RWPE2 (cell line): ENCODE measurements at regions not wholly inside any gene's neighbourhood (a gene's known extent, or its start where the extent isn't known, plus 50 kb on each side); places are given as distances from the start of the nearest gene placed in this dataset.

Source experiments
- ATAC-seq: fragments of 200-7000 bp; cut with Tn5 transposase; 3 replicates; pipeline ENCODE4 v1.9.1; 2021; ENCODE audit warnings: low read depth
- DNase-seq: peaks from one replicate; pipeline ENCODE4 v3.0.0-alpha.2; 2020; ENCODE audit warnings: low spot score
- H3K27ac ChIP-seq: fragments of 450-650 bp; 2 replicates; pipeline ENCODE4 v1.5.1; 2017; ENCODE audit warnings: mild to moderate bottlenecking; ENCODE audit not compliant: poor library complexity, severe bottlenecking
- H3K27me3 ChIP-seq: fragments of 250-450 bp; sonication (Bioruptor Pico); 2 replicates; pipeline ENCODE4 v1.5.1; 2021; ENCODE audit warnings: mild to moderate bottlenecking, moderate library complexity; ENCODE audit not compliant: insufficient read depth, poor library complexity, severe bottlenecking
- H3K36me3 ChIP-seq: fragments of 250-450 bp; sonication (Bioruptor Pico); 2 replicates; pipeline ENCODE4 v1.5.1; 2020; ENCODE audit warnings: low read depth, mild to moderate bottlenecking, moderate library complexity
- H3K4me1 ChIP-seq: fragments of 250-450 bp; sonication (Bioruptor Pico); 2 replicates; pipeline ENCODE4 v1.5.1; 2021; ENCODE audit warnings: mild to moderate bottlenecking, moderate library complexity; ENCODE audit not compliant: insufficient read depth, poor library complexity, severe bottlenecking
- H3K4me3 ChIP-seq: fragments of 250-450 bp; sonication (Bioruptor Pico); 2 replicates; pipeline ENCODE4 v1.5.1; 2021; ENCODE audit warnings: mild to moderate bottlenecking, moderate library complexity; ENCODE audit not compliant: severe bottlenecking
- H3K9me3 ChIP-seq: fragments of 250-450 bp; sonication (Bioruptor Pico); 2 replicates; pipeline ENCODE4 v1.5.1; 2021; ENCODE audit warnings: mild to moderate bottlenecking, moderate library complexity; ENCODE audit not compliant: severe bottlenecking
- TF ChIP-seq, protein P1 (sequence below): fragments of 450-650 bp; IDR thresholded peaks from one replicate; pipeline ENCODE4 v1.5.1; 2017; ENCODE audit warnings: mild to moderate bottlenecking, moderate library complexity; ENCODE audit not compliant: poor library complexity, severe bottlenecking

DNA sequence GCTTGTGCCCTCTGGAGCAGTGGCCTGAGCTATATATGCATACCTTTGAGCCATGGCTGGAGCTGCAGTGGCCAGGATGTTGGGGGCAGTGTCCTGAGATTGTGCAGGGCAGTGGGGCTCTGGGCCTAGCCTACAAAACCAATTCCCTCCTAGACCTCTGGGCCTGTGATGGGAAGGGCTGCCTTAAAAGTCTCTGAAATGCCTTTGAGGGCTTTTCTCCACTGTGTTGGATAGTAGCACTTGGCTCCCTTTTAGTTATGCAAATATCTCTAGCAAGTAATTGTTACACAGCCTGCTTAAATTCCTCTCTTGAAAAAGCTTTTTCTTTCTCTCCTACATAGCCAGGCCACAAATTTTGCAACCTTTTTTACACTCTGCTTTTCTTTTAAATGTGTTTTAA lies 426.4 kb downstream of the ACTR3B start:
- DNase-seq (no peak), ATAC-seq (no peak)
- TF ChIP-seq, protein P1, sequence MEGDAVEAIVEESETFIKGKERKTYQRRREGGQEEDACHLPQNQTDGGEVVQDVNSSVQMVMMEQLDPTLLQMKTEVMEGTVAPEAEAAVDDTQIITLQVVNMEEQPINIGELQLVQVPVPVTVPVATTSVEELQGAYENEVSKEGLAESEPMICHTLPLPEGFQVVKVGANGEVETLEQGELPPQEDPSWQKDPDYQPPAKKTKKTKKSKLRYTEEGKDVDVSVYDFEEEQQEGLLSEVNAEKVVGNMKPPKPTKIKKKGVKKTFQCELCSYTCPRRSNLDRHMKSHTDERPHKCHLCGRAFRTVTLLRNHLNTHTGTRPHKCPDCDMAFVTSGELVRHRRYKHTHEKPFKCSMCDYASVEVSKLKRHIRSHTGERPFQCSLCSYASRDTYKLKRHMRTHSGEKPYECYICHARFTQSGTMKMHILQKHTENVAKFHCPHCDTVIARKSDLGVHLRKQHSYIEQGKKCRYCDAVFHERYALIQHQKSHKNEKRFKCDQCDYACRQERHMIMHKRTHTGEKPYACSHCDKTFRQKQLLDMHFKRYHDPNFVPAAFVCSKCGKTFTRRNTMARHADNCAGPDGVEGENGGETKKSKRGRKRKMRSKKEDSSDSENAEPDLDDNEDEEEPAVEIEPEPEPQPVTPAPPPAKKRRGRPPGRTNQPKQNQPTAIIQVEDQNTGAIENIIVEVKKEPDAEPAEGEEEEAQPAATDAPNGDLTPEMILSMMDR: no peak
- Histone ChIP-seq H3K27ac (no peak overlapping the region), H3K4me1 (no peaks in the 10 kb centered on the region), H3K9me3 (no peaks in the 10 kb centered on the region), H3K4me3 (no peak overlapping the region), H3K27me3 (no peaks in the 10 kb centered on the region), H3K36me3 (no peaks in the 10 kb centered on the region)

- no peak overlapping the region for H3K4me3 ChIP-seq
- ATAC-seq: no peak
- no peak overlapping the region for H3K27ac ChIP-seq
- no peaks in the 10 kb centered on the region for H3K27me3 ChIP-seq
- DNase-seq: no peak
- TF ChIP-seq, protein P1: no peak
- H3K36me3 ChIP-seq: no peaks in the 10 kb centered on the region
- no peaks in the 10 kb centered on the region for H3K4me1 ChIP-seq
- H3K9me3 ChIP-seq: no peaks in the 10 kb centered on the region
These were observed 428.6 kb downstream of the ACTR3B start for GRCh38 chr7:153188161-153188560.

GRCh38 chr7:153188630-153189029 lies 429.1 kb downstream of the ACTR3B start:
- TF ChIP-seq, protein P1: no peak
- no peaks in the 10 kb centered on the region for H3K9me3 ChIP-seq
- no peaks in the 10 kb centered on the region for H3K4me1 ChIP-seq
- no peak overlapping the region for H3K4me3 ChIP-seq
- no peaks in the 10 kb centered on the region for H3K36me3 ChIP-seq
- ATAC-seq (no peak), DNase-seq (no peak)
- no peaks in the 10 kb centered on the region for H3K27me3 ChIP-seq
- H3K27ac ChIP-seq: no peak overlapping the region

GRCh38 chr7:153190452-153190851 lies 430.9 kb downstream of the ACTR3B start:
- no peak overlapping the region for H3K27ac ChIP-seq
- no peaks in the 10 kb centered on the region for H3K4me1 ChIP-seq
- no peaks in the 10 kb centered on the region for H3K9me3 ChIP-seq
- H3K36me3 ChIP-seq: no peaks in the 10 kb centered on the region
- H3K27me3 ChIP-seq: no peaks in the 10 kb centered on the region
- no peak overlapping the region for H3K4me3 ChIP-seq
- DNase-seq (no peak), ATAC-seq (no peak)
- TF ChIP-seq, protein P1: no peak

- Histone ChIP-seq H3K4me1 (no peaks in the 10 kb centered on the region), H3K4me3 (no peak overlapping the region), H3K27me3 (no peaks in the 10 kb centered on the region)
These were observed 431.4 kb downstream of the ACTR3B start for GRCh38 chr7:153190986-153191385.

More at GRCh38 chr7:153190986-153191385, 431.4 kb downstream of the ACTR3B start:
- H3K9me3 ChIP-seq: no peaks in the 10 kb centered on the region
- no peaks in the 10 kb centered on the region for H3K36me3 ChIP-seq
- TF ChIP-seq, protein P1: no peak
- DNase-seq (no peak), ATAC-seq (no peak)
- H3K27ac ChIP-seq: no peak overlapping the region
